H9 (cell line): ENCODE measurements at regions not wholly inside any gene's neighbourhood (a gene's known extent, or its start where the extent isn't known, plus 50 kb on each side); places are given as distances from the start of the nearest gene placed in this dataset.

Experiments
- DNase-seq: peaks from one replicate; pipeline ENCODE4 v3.0.0-alpha.2; 2017
- H2AFZ ChIP-seq: one replicate; pipeline ENCODE4 v1.6.1; 2013; ENCODE audit warnings: mild to moderate bottlenecking, low read length, control low read depth, moderate library complexity
- H2AK5ac ChIP-seq: 2 replicates; pipeline ENCODE4 v1.6.1; 2013; ENCODE audit warnings: low read length, control low read depth, mixed read lengths; ENCODE audit not compliant: insufficient read length
- H2BK120ac ChIP-seq: one replicate; pipeline ENCODE4 v1.6.1; 2013; ENCODE audit warnings: low read depth, mild to moderate bottlenecking, low read length, control low read depth, inconsistent platforms; ENCODE audit not compliant: poor library complexity, severe bottlenecking
- H2BK12ac ChIP-seq: 2 replicates; pipeline ENCODE4 v1.6.1; 2013; ENCODE audit warnings: low read length, control low read depth, mixed read lengths, low read depth; ENCODE audit not compliant: insufficient read length
- H2BK15ac ChIP-seq: 2 replicates; pipeline ENCODE4 v1.6.1; 2013; ENCODE audit warnings: low read depth, low read length, control low read depth
- H2BK20ac ChIP-seq: one replicate; pipeline ENCODE4 v1.6.1; 2013; ENCODE audit warnings: low read depth, mild to moderate bottlenecking, low read length, control low read depth, inconsistent platforms; ENCODE audit not compliant: poor library complexity, severe bottlenecking
- H2BK5ac ChIP-seq: 2 replicates; pipeline ENCODE4 v1.6.1; 2013; ENCODE audit warnings: low read length, control low read depth, mixed read lengths; ENCODE audit not compliant: insufficient read length
- H3K14ac ChIP-seq: 2 replicates; pipeline ENCODE4 v1.6.1; 2013; ENCODE audit warnings: low read length, control low read depth; ENCODE audit not compliant: insufficient read depth
- H3K18ac ChIP-seq: 2 replicates; pipeline ENCODE4 v1.6.1; 2013; ENCODE audit warnings: low read depth, mild to moderate bottlenecking, mixed read lengths, low read length, control low read depth; ENCODE audit not compliant: insufficient read length
- H3K23ac ChIP-seq: 2 replicates; pipeline ENCODE4 v1.6.1; 2013; ENCODE audit warnings: low read length, control low read depth, mixed read lengths, low read depth; ENCODE audit not compliant: insufficient read length
- H3K23me2 ChIP-seq: 2 replicates; pipeline ENCODE4 v1.6.1; 2013; ENCODE audit warnings: low read depth, mild to moderate bottlenecking, mixed read lengths, low read length, control low read depth; ENCODE audit not compliant: insufficient read length, poor library complexity, severe bottlenecking
- H3K27ac ChIP-seq: 2 replicates; pipeline ENCODE4 v1.5.1; 2013; ENCODE audit warnings: low read length, control low read depth, mixed read lengths, low read depth; ENCODE audit not compliant: insufficient read length
- H3K27me3 ChIP-seq: 2 replicates; pipeline ENCODE4 v1.6.1; 2013; ENCODE audit warnings: low read length, control low read depth, inconsistent platforms; ENCODE audit not compliant: insufficient read depth
- H3K4ac ChIP-seq: 2 replicates; pipeline ENCODE4 v1.6.1; 2013; ENCODE audit warnings: low read depth, mild to moderate bottlenecking, control low read depth, inconsistent platforms, low read length, moderate library complexity
- H3K4me1 ChIP-seq: 2 replicates; pipeline ENCODE4 v1.6.1; 2013; ENCODE audit warnings: low read length, control low read depth, inconsistent platforms; ENCODE audit not compliant: insufficient read depth
- H3K4me2 ChIP-seq: 2 replicates; pipeline ENCODE4 v1.6.1; 2013; ENCODE audit warnings: low read length, control low read depth, mixed read lengths; ENCODE audit not compliant: insufficient read length, insufficient read depth
- H3K56ac ChIP-seq: 2 replicates; pipeline ENCODE4 v1.6.1; 2013; ENCODE audit warnings: low read depth, mild to moderate bottlenecking, mixed read lengths, low read length, control low read depth; ENCODE audit not compliant: insufficient read length
- H3K79me1 ChIP-seq: 2 replicates; pipeline ENCODE4 v1.6.1; 2013; ENCODE audit warnings: low read depth, mild to moderate bottlenecking, moderate library complexity, low read length, control low read depth, inconsistent platforms; ENCODE audit not compliant: insufficient read depth, poor library complexity, severe bottlenecking
- H3K79me2 ChIP-seq: 2 replicates; pipeline ENCODE4 v1.6.1; 2013; ENCODE audit warnings: low read length, control low read depth, inconsistent platforms; ENCODE audit not compliant: insufficient read depth
- H3K9ac ChIP-seq: 2 replicates; pipeline ENCODE4 v1.6.1; 2013; ENCODE audit warnings: low read length, control low read depth, mixed read lengths; ENCODE audit not compliant: insufficient read length; ENCODE audit errors: extremely low read depth
- H3K9me3 ChIP-seq: one replicate; pipeline ENCODE4 v1.6.1; 2013; ENCODE audit warnings: low read depth, low read length, inconsistent platforms; ENCODE audit not compliant: control insufficient read depth
- H3T11ph ChIP-seq: one replicate; pipeline ENCODE4 v1.6.1; 2013; ENCODE audit warnings: mild to moderate bottlenecking, low read length, control low read depth, inconsistent platforms
- H4K20me1 ChIP-seq: one replicate; pipeline ENCODE4 v1.6.1; 2013; ENCODE audit not compliant: control insufficient read depth, insufficient read length, insufficient read depth
- H4K5ac ChIP-seq: 2 replicates; pipeline ENCODE4 v1.6.1; 2013; ENCODE audit warnings: low read depth, mild to moderate bottlenecking, mixed read lengths, low read length, control low read depth; ENCODE audit not compliant: insufficient read length
- H4K8ac ChIP-seq: replicated peaks from 2 replicates; pipeline ENCODE4 v1.6.1; 2013; ENCODE audit warnings: low read length, control low read depth, mixed read lengths, low read depth; ENCODE audit not compliant: insufficient read length
- H4K91ac ChIP-seq: 2 replicates; pipeline ENCODE4 v1.6.1; 2013; ENCODE audit warnings: low read depth, mild to moderate bottlenecking, moderate library complexity, mixed read lengths, low read length, control low read depth; ENCODE audit not compliant: insufficient read length
- H3K27ac Mint-ChIP-seq, 3 experiments: 2 replicates in 2 of 3; 3 replicates in 1 of 3; pipeline ENCODE4 v1.8.0; 2020 to 2021; ENCODE audit warnings: mixed read lengths in 3 of 3, mild to moderate bottlenecking in 1 of 3, moderate library complexity in 1 of 3
- H3K27me3 Mint-ChIP-seq: 2 replicates; pipeline ENCODE4 v1.8.0; 2021; ENCODE audit warnings: low read depth, mild to moderate bottlenecking, moderate library complexity, mixed read lengths
- H3K36me3 Mint-ChIP-seq, 3 experiments: 2 replicates in 2 of 3; 3 replicates in 1 of 3; pipeline ENCODE4 v1.8.0; 2020 to 2021; ENCODE audit warnings: low read depth in 3 of 3, mixed read lengths in 3 of 3; ENCODE audit not compliant: insufficient read depth in 1 of 3
- H3K4me1 Mint-ChIP-seq, 2 experiments: 2 replicates each; pipeline ENCODE4 v1.8.0; 2020; ENCODE audit warnings: mixed read lengths in 2 of 2
- H3K4me3 Mint-ChIP-seq, 2 experiments: 2 replicates in 1 of 2; 3 replicates in 1 of 2; pipeline ENCODE4 v1.8.0; 2020 to 2021; ENCODE audit warnings: mild to moderate bottlenecking in 2 of 2, mixed read lengths in 2 of 2, moderate library complexity in 1 of 2
- H3K9me3 Mint-ChIP-seq, 2 experiments: 2 replicates in 1 of 2; 3 replicates in 1 of 2; pipeline ENCODE4 v1.8.0; 2020; ENCODE audit warnings: mild to moderate bottlenecking in 2 of 2, mixed read lengths in 2 of 2, moderate library complexity in 1 of 2
- CTCF ChIP-seq: fragments of 200-600 bp; sonication (generic); conservative IDR thresholded peaks from 3 replicates; pipeline ENCODE4 v1.8.0; 2021; ENCODE audit warnings: antibody characterized with exemption, mild to moderate bottlenecking
- WGBS: extraction: QIAGEN DNeasy Blood & Tissue Kit; methylation state at CpG from one replicate; pipeline ENCODE4 v1.1.7; 2013; ENCODE audit warnings: missing lambda C conversion rate, low lambda C conversion rate, mixed read lengths; ENCODE audit not compliant: insufficient read length; ENCODE audit errors: extremely low coverage; 5-methylcytosine and 5-hydroxymethylcytosine counted together

- no peak overlapping the region for H3K23ac ChIP-seq
- no peak overlapping the region for H4K91ac ChIP-seq
- H2BK12ac ChIP-seq, result no peak overlapping the region
- Mint-ChIP-seq H3K9me3 (no peaks in the 10 kb centered on the region), H3K27me3 (no peaks in the 10 kb centered on the region), H3K27ac (no peak overlapping the region), H3K4me1 (peaks cover 5 to 10% of the 10 kb centered on the region in 2 experiments), H3K4me3 (no peak overlapping the region), H3K36me3 (no peaks in the 10 kb centered on the region)
- no peaks in the 10 kb centered on the region for H3K9me3 ChIP-seq
- no peak overlapping the region for H3K27ac ChIP-seq
- H2BK15ac ChIP-seq, result no peak overlapping the region
- no peak overlapping the region for H3K14ac ChIP-seq
- TF ChIP-seq CTCF, result no peak
- no peak overlapping the region for H3K4ac ChIP-seq
- no peak overlapping the region for H3K9ac ChIP-seq
- H3K79me1 ChIP-seq, result no peaks in the 10 kb centered on the region
- H3K18ac ChIP-seq, result no peak overlapping the region
- no peak overlapping the region for H3K56ac ChIP-seq
- H2AFZ ChIP-seq, result no peak overlapping the region
- no peak overlapping the region for H4K8ac ChIP-seq
- DNase-seq, result no peak
- H4K20me1 ChIP-seq, result no peaks in the 10 kb centered on the region
- H2BK120ac ChIP-seq, result no peak overlapping the region
- H4K5ac ChIP-seq, result no peak overlapping the region
- H3K4me2 ChIP-seq, result no peak overlapping the region
- H2BK20ac ChIP-seq, result no peak overlapping the region
- no peak overlapping the region for H2BK5ac ChIP-seq
- no peaks in the 10 kb centered on the region for H3K23me2 ChIP-seq
- no CpG with 5 or more reads among the region's 5 CpGs for WGBS
- H3K79me2 ChIP-seq, result no peaks in the 10 kb centered on the region
- H3K4me1 ChIP-seq, result peaks cover 6% of the 10 kb centered on the region
- H3T11ph ChIP-seq, result no peak overlapping the region
- no peaks in the 10 kb centered on the region for H3K27me3 ChIP-seq
- H2AK5ac ChIP-seq, result no peak overlapping the region
These were observed 200.5 kb downstream of the GRB14 start for GRCh38 chr2:164420787-164421186.
